ENCODE measurements at regions not wholly inside any gene's neighbourhood (a gene's known extent, or its start where the extent isn't known, plus 50 kb on each side); places are given as distances from the start of the nearest gene placed in this dataset.
"Not testable (repeated sequence)": the region's sequence is repeated elsewhere in the genome, so short reads cannot be mapped to it uniquely, and the experiment has no call there.

DNA sequence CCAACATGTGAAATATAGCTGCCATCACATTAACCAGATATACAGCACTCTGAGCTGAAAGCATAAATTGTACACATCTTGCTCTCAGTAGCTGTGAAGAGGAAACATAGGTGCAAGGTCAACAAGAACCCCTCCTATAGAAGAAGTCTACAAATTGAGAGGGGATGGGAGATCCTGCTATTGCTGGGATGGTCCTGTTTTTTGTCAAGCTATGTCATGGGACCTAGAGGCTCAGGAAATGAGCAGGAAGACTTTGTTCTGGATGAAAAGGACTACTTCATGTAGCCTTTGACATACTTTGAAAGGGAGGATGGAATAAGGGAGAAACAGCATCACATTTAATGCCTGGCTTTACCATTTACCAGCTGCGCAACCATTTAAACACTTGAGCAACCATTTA, 688.8 kb downstream of the TTLL7 start:
- CTCF ChIA-PET; BruUV-seq (replicated peaks): not testable (repeated sequence)

DNA sequence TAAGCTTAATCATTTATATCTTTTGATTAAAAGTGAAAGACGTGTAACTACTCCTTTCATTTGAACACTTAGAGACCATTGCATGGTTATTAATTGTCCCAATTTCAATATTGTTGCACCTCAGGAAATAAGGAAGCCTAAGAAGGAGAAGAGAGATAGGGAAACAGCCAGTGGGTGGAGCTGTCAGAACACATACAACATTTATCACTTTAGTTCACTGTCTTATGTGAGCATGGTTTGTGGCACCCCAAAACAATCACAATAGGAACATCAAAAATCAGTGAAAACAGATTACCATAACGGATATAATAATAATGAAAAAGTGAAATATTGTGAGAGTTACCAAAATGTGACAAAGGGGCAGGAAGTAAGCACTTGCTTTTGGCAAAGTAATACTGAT, 689.9 kb downstream of the TTLL7 start:
- H3K27ac ChIP-seq (ENCODE audit: low read depth, low read length, poor library complexity, severe bottlenecking); POLR2A ChIA-PET (ENCODE audit: low non-redundant PET): not testable (repeated sequence)

More for the DNA sequence above, 688.8 kb downstream of the TTLL7 start:
- H3K4me3 ChIP-seq (ENCODE audit: low read depth, low read length, poor library complexity, severe bottlenecking); H3K9me3 ChIP-seq (ENCODE audit: low read depth, low read length, poor library complexity, severe bottlenecking); H3K27me3 ChIP-seq (replicated peaks; ENCODE audit: insufficient read depth, low read depth, low read length, poor library complexity); POLR2A ChIA-PET (ENCODE audit: low non-redundant PET); H3K27ac ChIP-seq (ENCODE audit: low read depth, low read length, poor library complexity, severe bottlenecking); intact Hi-C loops (cut with micrococcal nuclease; ENCODE audit: unreplicated experiment); H3K4me1 ChIP-seq (ENCODE audit: insufficient read depth, low read length, poor library complexity, severe bottlenecking); H3K36me3 ChIP-seq (ENCODE audit: insufficient read depth, low read length, poor library complexity, severe bottlenecking); DNase-seq (ENCODE audit: low spot score): not testable (repeated sequence)

DNA sequence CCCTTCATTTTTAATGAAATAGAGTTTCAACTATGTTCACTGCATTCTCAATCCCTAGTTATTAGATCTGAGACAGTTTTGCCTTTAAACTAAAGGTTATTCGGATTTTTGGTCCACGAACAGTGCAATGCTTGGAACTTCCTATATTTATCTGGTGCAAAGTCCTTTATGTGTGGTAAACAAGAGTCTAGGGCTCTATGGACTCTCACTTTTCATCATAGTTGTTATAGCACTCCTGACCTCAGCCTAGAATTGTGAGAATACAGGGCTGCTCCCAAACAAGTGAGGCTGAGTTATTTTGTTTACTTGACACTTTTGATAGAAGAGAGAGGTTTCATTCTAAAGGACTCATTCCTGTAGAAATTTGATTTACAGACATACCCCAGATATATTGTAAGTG, 692.1 kb downstream of the TTLL7 start:
- H3K27ac ChIP-seq (ENCODE audit: low read depth, low read length, poor library complexity, severe bottlenecking); H3K4me3 ChIP-seq (ENCODE audit: low read depth, low read length, poor library complexity, severe bottlenecking); CTCF ChIA-PET; intact Hi-C loops (cut with micrococcal nuclease; ENCODE audit: unreplicated experiment); DNase-seq (ENCODE audit: low spot score); H3K36me3 ChIP-seq (ENCODE audit: insufficient read depth, low read length, poor library complexity, severe bottlenecking); POLR2A ChIA-PET (ENCODE audit: low non-redundant PET); H3K4me1 ChIP-seq (ENCODE audit: insufficient read depth, low read length, poor library complexity, severe bottlenecking); H3K9me3 ChIP-seq (ENCODE audit: low read depth, low read length, poor library complexity, severe bottlenecking); H3K27me3 ChIP-seq (replicated peaks; ENCODE audit: insufficient read depth, low read depth, low read length, poor library complexity); BruUV-seq (replicated peaks): not testable (repeated sequence)

More for the DNA sequence above, 689.9 kb downstream of the TTLL7 start:
- BruUV-seq (replicated peaks); intact Hi-C loops (cut with micrococcal nuclease; ENCODE audit: unreplicated experiment); H3K4me3 ChIP-seq (ENCODE audit: low read depth, low read length, poor library complexity, severe bottlenecking); DNase-seq (ENCODE audit: low spot score); H3K4me1 ChIP-seq (ENCODE audit: insufficient read depth, low read length, poor library complexity, severe bottlenecking); H3K9me3 ChIP-seq (ENCODE audit: low read depth, low read length, poor library complexity, severe bottlenecking); H3K36me3 ChIP-seq (ENCODE audit: insufficient read depth, low read length, poor library complexity, severe bottlenecking); CTCF ChIA-PET; H3K27me3 ChIP-seq (replicated peaks; ENCODE audit: insufficient read depth, low read depth, low read length, poor library complexity): not testable (repeated sequence)

DNA sequence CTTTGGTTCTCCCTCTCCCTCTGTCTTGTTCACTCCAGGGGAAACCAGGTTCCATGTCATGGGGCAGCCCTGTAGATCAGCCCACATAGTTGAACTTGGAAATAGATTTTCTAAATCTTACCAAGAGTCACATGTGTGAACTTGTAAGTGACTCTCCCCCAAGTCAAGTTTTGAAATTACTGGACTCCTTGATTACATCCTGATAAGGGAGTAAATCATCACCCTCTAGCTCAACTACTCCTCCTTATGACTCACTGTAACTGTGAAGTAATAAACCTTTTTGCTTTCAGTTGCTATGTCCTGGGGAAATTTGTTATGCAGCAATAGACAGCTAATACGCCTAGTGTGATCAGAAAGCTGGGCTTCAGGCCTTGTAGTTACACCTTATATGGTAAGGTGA, 703.3 kb downstream of the TTLL7 start:
- H3K36me3 ChIP-seq (ENCODE audit: insufficient read depth, low read length, poor library complexity, severe bottlenecking); H3K4me1 ChIP-seq (ENCODE audit: insufficient read depth, low read length, poor library complexity, severe bottlenecking); intact Hi-C loops (cut with micrococcal nuclease; ENCODE audit: unreplicated experiment); H3K4me3 ChIP-seq (ENCODE audit: low read depth, low read length, poor library complexity, severe bottlenecking); H3K27me3 ChIP-seq (replicated peaks; ENCODE audit: insufficient read depth, low read depth, low read length, poor library complexity); POLR2A ChIA-PET (ENCODE audit: low non-redundant PET); BruUV-seq (replicated peaks); CTCF ChIA-PET; H3K27ac ChIP-seq (ENCODE audit: low read depth, low read length, poor library complexity, severe bottlenecking); DNase-seq (ENCODE audit: low spot score); H3K9me3 ChIP-seq (ENCODE audit: low read depth, low read length, poor library complexity, severe bottlenecking): not testable (repeated sequence)

DNA sequence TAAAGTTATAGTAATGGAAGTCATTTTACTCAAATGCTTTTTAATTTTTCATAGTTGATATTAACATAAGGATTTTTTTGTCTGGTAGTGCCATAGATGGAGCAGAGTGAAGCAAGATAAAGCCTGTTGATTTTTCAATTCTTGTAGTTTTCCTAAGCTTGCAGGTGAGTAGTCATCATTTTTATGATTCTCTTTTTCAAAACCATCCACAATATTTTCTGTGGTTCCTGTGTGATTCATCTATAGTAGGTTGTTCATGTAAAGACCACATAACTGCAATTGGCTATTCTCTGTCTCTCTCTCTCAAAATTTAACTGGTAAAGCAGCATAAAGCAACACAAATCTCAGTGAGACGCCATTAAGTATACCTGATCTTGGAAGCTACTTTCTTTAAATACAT, 711.5 kb downstream of the TTLL7 start:
- BruUV-seq (replicated peaks); H3K9me3 ChIP-seq (ENCODE audit: low read depth, low read length, poor library complexity, severe bottlenecking); intact Hi-C loops (cut with micrococcal nuclease; ENCODE audit: unreplicated experiment); H3K27ac ChIP-seq (ENCODE audit: low read depth, low read length, poor library complexity, severe bottlenecking); POLR2A ChIA-PET (ENCODE audit: low non-redundant PET); H3K4me3 ChIP-seq (ENCODE audit: low read depth, low read length, poor library complexity, severe bottlenecking); DNase-seq (ENCODE audit: low spot score); H3K4me1 ChIP-seq (ENCODE audit: insufficient read depth, low read length, poor library complexity, severe bottlenecking); CTCF ChIA-PET; H3K27me3 ChIP-seq (replicated peaks; ENCODE audit: insufficient read depth, low read depth, low read length, poor library complexity); H3K36me3 ChIP-seq (ENCODE audit: insufficient read depth, low read length, poor library complexity, severe bottlenecking): not testable (repeated sequence)

DNA sequence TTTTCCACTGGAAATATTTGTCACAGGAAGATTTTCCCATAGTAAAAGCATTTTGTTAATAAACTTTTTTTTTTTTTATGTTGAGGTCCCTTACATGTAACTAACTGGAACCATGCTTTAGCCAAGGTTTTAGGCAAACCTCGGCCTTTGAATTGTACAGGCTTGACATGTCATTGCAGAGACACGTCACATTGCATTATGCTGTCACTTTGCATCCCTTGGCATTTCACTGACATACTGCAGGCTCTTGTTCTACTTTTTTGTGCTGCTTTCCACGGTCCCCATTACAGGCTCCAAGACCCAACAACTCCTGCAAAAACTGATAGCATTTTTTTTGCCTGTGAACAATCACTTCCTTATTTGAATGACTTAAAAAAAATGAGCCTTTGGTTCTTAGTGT, 724.3 kb downstream of the TTLL7 start:
- H3K4me3 ChIP-seq (ENCODE audit: low read depth, low read length, poor library complexity, severe bottlenecking); intact Hi-C loops (cut with micrococcal nuclease; ENCODE audit: unreplicated experiment); H3K27me3 ChIP-seq (replicated peaks; ENCODE audit: insufficient read depth, low read depth, low read length, poor library complexity); H3K27ac ChIP-seq (ENCODE audit: low read depth, low read length, poor library complexity, severe bottlenecking); DNase-seq (ENCODE audit: low spot score); CTCF ChIA-PET; POLR2A ChIA-PET (ENCODE audit: low non-redundant PET); H3K9me3 ChIP-seq (ENCODE audit: low read depth, low read length, poor library complexity, severe bottlenecking); H3K36me3 ChIP-seq (ENCODE audit: insufficient read depth, low read length, poor library complexity, severe bottlenecking); BruUV-seq (replicated peaks); H3K4me1 ChIP-seq (ENCODE audit: insufficient read depth, low read length, poor library complexity, severe bottlenecking): not testable (repeated sequence)

DNA sequence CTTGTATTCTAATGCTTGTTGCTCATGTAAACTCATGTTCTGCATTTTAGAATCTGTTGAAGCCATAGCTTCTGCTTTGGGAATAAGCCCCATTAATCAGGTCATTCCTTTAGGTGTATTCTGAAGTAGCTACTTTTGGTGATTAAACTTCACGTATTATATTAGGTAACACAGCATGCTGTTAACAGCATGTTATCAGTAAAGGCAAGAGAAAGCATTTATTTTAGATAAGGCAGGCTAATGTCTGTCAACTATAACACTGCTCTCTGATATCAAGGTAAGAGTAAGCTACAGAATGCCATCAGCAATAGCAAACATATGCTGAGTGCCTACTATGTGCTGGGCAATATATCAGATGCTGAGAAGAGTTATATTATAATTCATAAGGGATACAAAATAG, 726.4 kb downstream of the TTLL7 start:
- POLR2A ChIA-PET (ENCODE audit: low non-redundant PET); CTCF ChIA-PET; DNase-seq (ENCODE audit: low spot score); H3K4me3 ChIP-seq (ENCODE audit: low read depth, low read length, poor library complexity, severe bottlenecking); BruUV-seq (replicated peaks); H3K36me3 ChIP-seq (ENCODE audit: insufficient read depth, low read length, poor library complexity, severe bottlenecking); H3K4me1 ChIP-seq (ENCODE audit: insufficient read depth, low read length, poor library complexity, severe bottlenecking); H3K27me3 ChIP-seq (replicated peaks; ENCODE audit: insufficient read depth, low read depth, low read length, poor library complexity); H3K9me3 ChIP-seq (ENCODE audit: low read depth, low read length, poor library complexity, severe bottlenecking); intact Hi-C loops (cut with micrococcal nuclease; ENCODE audit: unreplicated experiment); H3K27ac ChIP-seq (ENCODE audit: low read depth, low read length, poor library complexity, severe bottlenecking): not testable (repeated sequence)

DNA sequence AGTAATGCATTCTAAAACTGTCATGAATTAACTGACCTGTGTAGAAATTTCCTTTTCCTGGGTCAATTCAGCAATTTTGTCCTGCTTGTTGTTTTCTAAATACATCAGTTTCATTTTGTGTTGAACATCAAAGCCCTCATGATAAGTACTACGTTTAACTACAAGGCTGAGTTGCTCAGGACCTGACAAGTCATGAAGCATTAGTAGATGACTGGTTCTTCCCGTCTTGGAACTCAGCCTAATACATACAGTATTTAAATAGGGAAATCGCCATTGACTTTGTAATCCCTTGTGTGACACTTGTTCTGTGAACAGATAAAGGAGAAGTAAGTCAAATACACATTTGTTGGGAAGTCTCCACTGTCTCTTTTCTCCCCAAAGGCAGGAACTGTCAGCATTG, 727.1 kb downstream of the TTLL7 start:
- POLR2A ChIA-PET (ENCODE audit: low non-redundant PET); H3K9me3 ChIP-seq (ENCODE audit: low read depth, low read length, poor library complexity, severe bottlenecking); H3K27ac ChIP-seq (ENCODE audit: low read depth, low read length, poor library complexity, severe bottlenecking); CTCF ChIA-PET; H3K27me3 ChIP-seq (replicated peaks; ENCODE audit: insufficient read depth, low read depth, low read length, poor library complexity); H3K36me3 ChIP-seq (ENCODE audit: insufficient read depth, low read length, poor library complexity, severe bottlenecking); H3K4me3 ChIP-seq (ENCODE audit: low read depth, low read length, poor library complexity, severe bottlenecking); H3K4me1 ChIP-seq (ENCODE audit: insufficient read depth, low read length, poor library complexity, severe bottlenecking); DNase-seq (ENCODE audit: low spot score); intact Hi-C loops (cut with micrococcal nuclease; ENCODE audit: unreplicated experiment); BruUV-seq (replicated peaks): not testable (repeated sequence)

All from A673 (cell line).